Neuron (in vitro differentiated cells): ENCODE measurements at regions not wholly inside any gene's neighbourhood (a gene's known extent, or its start where the extent isn't known, plus 50 kb on each side); places are given as distances from the start of the nearest gene placed in this dataset.

ENCODE experiments used
- H2AFZ ChIP-seq: one replicate; pipeline ENCODE4 v1.6.1; 2013; ENCODE audit warnings: low read depth, mild to moderate bottlenecking, inconsistent platforms, low read length, moderate library complexity
- H3K27me3 ChIP-seq: one replicate; pipeline ENCODE4 v1.6.1; 2013; ENCODE audit warnings: low read length; ENCODE audit not compliant: insufficient read depth
- H3K36me3 ChIP-seq: one replicate; pipeline ENCODE4 v1.6.1; 2013; ENCODE audit warnings: low read length; ENCODE audit not compliant: insufficient read depth
- H3K4me1 ChIP-seq: one replicate; pipeline ENCODE4 v1.6.1; 2013; ENCODE audit warnings: low read length; ENCODE audit not compliant: insufficient read depth
- H3K4me3 ChIP-seq: 2 replicates; pipeline ENCODE4 v1.5.1; 2013; ENCODE audit warnings: mild to moderate bottlenecking, low read length, moderate library complexity
- H3K9me3 ChIP-seq: one replicate; pipeline ENCODE4 v1.6.1; 2013; ENCODE audit warnings: low read length

DNA sequence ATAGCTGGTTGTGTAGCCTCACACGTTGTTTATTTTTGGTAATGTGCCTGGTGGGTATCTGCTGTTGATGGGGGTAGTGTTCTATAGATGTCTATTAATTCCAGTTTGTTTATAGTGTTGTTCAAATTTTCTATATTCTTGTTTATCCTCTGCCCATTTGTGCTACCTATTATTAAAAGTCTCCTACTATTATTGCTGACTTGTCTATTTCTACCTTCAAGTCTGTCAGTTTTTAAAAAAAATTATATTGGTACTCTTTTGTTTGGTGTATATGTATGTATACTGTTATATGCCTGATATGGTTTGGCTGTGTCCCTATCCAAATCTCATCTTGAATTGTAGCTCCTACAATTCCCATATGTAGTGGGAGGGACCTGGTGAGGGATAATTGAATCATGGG is 578.6 kb downstream of the PCDH7 start:
- Histone ChIP-seq H3K4me1 (no peaks in the 10 kb centered on the region), H3K27me3 (no peaks in the 10 kb centered on the region), H2AFZ (no peak overlapping the region), H3K9me3 (no peaks in the 10 kb centered on the region), H3K36me3 (no peaks in the 10 kb centered on the region), H3K4me3 (no peak overlapping the region)

DNA sequence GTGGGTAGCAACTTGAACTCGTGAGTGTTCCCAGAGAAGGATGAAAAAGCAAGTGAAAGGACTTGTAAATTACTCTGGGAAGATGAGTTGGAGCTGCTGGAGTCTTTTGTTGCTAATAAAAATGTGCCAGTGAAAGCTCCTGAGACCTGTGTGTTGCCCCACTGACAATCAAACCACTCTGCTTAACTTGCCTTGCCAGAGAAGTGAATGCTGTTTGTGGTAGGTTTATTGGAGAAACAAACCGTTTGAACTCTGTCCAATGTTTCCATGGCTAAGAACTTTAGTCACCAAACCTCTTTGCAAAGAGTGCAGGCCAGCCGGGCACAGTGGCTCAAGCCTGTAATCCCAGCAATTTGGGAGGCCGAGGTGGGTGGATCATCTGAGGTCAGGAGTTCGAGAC is 586.9 kb downstream of the PCDH7 start:
- H3K4me3 ChIP-seq, result no peak overlapping the region
- no peaks in the 10 kb centered on the region for H3K4me1 ChIP-seq
- no peaks in the 10 kb centered on the region for H3K27me3 ChIP-seq
- H2AFZ ChIP-seq, result no peak overlapping the region
- no peaks in the 10 kb centered on the region for H3K36me3 ChIP-seq
- H3K9me3 ChIP-seq, result no peaks in the 10 kb centered on the region

GRCh38 chr4:31324814-31325213 is 604.6 kb downstream of the PCDH7 start:
- no peak overlapping the region for H3K4me3 ChIP-seq
- peaks cover 4% of the 10 kb centered on the region for H3K9me3 ChIP-seq
- no peak overlapping the region for H2AFZ ChIP-seq
- no peaks in the 10 kb centered on the region for H3K4me1 ChIP-seq
- H3K27me3 ChIP-seq, result no peaks in the 10 kb centered on the region
- no peaks in the 10 kb centered on the region for H3K36me3 ChIP-seq

DNA sequence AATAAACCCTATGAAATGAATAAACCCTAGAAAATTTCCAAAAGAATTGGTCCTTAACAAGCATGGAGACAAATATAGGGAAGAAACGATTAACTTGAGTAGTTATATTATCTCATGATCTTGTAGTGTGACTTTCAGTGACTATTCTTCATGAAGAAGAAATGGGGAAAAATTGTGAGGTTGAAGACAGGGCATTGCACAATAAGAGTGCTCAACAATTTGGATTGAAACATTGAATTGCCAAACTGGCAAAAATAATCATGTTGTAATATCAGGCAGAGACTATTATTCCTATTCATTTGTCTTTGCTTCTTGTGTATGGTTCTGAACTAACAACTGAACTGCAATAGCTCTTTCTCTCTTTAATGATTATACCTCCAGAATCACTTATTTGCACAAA is 605.1 kb downstream of the PCDH7 start:
- Histone ChIP-seq H2AFZ (no peak overlapping the region), H3K4me1 (no peaks in the 10 kb centered on the region), H3K36me3 (no peaks in the 10 kb centered on the region), H3K27me3 (no peaks in the 10 kb centered on the region), H3K9me3 (peaks cover 4% of the 10 kb centered on the region), H3K4me3 (no peak overlapping the region)

GRCh38 chr4:31327031-31327430 is 606.9 kb downstream of the PCDH7 start:
- peaks cover 4% of the 10 kb centered on the region for H3K9me3 ChIP-seq
- no peak overlapping the region for H2AFZ ChIP-seq
- H3K27me3 ChIP-seq, result no peaks in the 10 kb centered on the region
- no peaks in the 10 kb centered on the region for H3K4me1 ChIP-seq
- H3K4me3 ChIP-seq, result no peak overlapping the region
- H3K36me3 ChIP-seq, result no peaks in the 10 kb centered on the region

- Histone ChIP-seq H3K9me3 (peaks cover 4% of the 10 kb centered on the region), H3K36me3 (no peaks in the 10 kb centered on the region), H3K4me3 (no peak overlapping the region), H3K4me1 (no peaks in the 10 kb centered on the region), H2AFZ (no peak overlapping the region), H3K27me3 (no peaks in the 10 kb centered on the region)
Measured at GRCh38 chr4:31328932-31329331, 608.8 kb downstream of the PCDH7 start.

GRCh38 chr4:31334086-31334910 is 614.1 kb downstream of the PCDH7 start:
- Histone ChIP-seq H3K36me3 (no peaks in the 10 kb centered on the region), H3K27me3 (no peaks in the 10 kb centered on the region), H2AFZ (no peak overlapping the region), H3K4me1 (no peaks in the 10 kb centered on the region), H3K9me3 (no peaks in the 10 kb centered on the region), H3K4me3 (no peak overlapping the region)

- H2AFZ ChIP-seq, result no peak overlapping the region
- no peaks in the 10 kb centered on the region for H3K27me3 ChIP-seq
- no peaks in the 10 kb centered on the region for H3K9me3 ChIP-seq
- H3K4me3 ChIP-seq, result no peak overlapping the region
- no peaks in the 10 kb centered on the region for H3K4me1 ChIP-seq
- no peaks in the 10 kb centered on the region for H3K36me3 ChIP-seq
Measured at GRCh38 chr4:31338000-31338399, 617.8 kb downstream of the PCDH7 start.

- Histone ChIP-seq H3K36me3 (no peaks in the 10 kb centered on the region), H3K4me1 (no peaks in the 10 kb centered on the region), H2AFZ (no peak overlapping the region), H3K9me3 (no peaks in the 10 kb centered on the region), H3K27me3 (no peaks in the 10 kb centered on the region), H3K4me3 (no peak overlapping the region)
Measured at GRCh38 chr4:31341601-31342359, 621.6 kb downstream of the PCDH7 start.

- Histone ChIP-seq H3K36me3 (no peaks in the 10 kb centered on the region), H3K4me1 (no peaks in the 10 kb centered on the region), H3K27me3 (no peaks in the 10 kb centered on the region), H3K4me3 (no peak overlapping the region), H3K9me3 (no peaks in the 10 kb centered on the region), H2AFZ (no peak overlapping the region)
Measured at GRCh38 chr4:31343061-31343460, 622.9 kb downstream of the PCDH7 start.

- no peak overlapping the region for H3K4me3 ChIP-seq
Measured at GRCh38 chr4:31349907-31350306, 629.7 kb downstream of the PCDH7 start.

DNA sequence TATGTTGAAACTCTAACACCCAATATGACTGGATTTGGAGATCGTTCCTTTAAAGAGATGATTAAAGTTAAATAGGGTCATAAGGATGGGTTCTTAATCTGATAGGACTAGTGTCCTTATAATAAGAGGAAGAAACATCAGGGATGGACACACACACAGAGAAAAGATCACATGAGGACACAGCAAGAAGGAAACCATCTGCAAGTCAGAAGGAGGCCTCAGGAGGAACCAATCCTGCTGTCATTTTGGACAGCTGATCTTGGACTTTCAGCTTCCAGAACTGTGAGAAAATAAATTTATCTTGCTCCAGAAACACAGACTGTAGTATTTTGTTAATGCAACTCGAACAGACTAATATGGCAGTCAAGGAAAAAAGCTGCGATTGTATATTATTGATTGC is 631.5 kb downstream of the PCDH7 start:
- H3K4me1 ChIP-seq, result no peaks in the 10 kb centered on the region
- no peaks in the 10 kb centered on the region for H3K9me3 ChIP-seq
- no peaks in the 10 kb centered on the region for H3K36me3 ChIP-seq
- H2AFZ ChIP-seq, result no peak overlapping the region
- H3K4me3 ChIP-seq, result no peak overlapping the region
- H3K27me3 ChIP-seq, result no peaks in the 10 kb centered on the region

More at GRCh38 chr4:31349907-31350306, 629.7 kb downstream of the PCDH7 start:
- no peak overlapping the region for H2AFZ ChIP-seq
- H3K9me3 ChIP-seq, result no peaks in the 10 kb centered on the region
- H3K4me1 ChIP-seq, result no peaks in the 10 kb centered on the region
- no peaks in the 10 kb centered on the region for H3K36me3 ChIP-seq
- no peaks in the 10 kb centered on the region for H3K27me3 ChIP-seq

GRCh38 chr4:31356839-31357238 is 636.7 kb downstream of the PCDH7 start:
- H3K27me3 ChIP-seq, result no peaks in the 10 kb centered on the region
- no peaks in the 10 kb centered on the region for H3K36me3 ChIP-seq
- no peak overlapping the region for H3K4me3 ChIP-seq
- no peak overlapping the region for H2AFZ ChIP-seq
- H3K4me1 ChIP-seq, result no peaks in the 10 kb centered on the region
- peaks cover 1% of the 10 kb centered on the region for H3K9me3 ChIP-seq
